ENCODE measurements at regions not wholly inside any gene's neighbourhood (a gene's known extent, or its start where the extent isn't known, plus 50 kb on each side); places are given as distances from the start of the nearest gene placed in this dataset.

DNA sequence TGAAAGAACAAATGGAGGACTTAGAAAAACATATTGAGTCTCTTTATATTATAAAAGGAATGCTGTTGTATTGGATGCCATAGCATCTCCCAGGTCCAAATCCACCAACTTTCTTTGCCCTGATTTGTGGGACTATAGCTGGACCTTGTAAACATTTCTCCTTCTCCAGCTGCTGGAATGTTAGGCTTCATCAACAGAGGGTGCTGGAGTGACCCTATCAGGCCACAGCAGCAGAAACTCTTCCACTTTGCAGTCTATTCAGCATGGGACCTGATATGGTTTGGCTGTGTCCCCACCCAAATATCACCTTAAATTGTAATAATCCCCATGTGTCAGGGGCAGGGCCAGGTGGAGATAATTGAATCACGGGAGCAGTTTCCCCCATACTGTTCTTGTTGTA lies 138.4 kb upstream of the ARL4C start:
- TF ChIP-seq, protein P1, sequence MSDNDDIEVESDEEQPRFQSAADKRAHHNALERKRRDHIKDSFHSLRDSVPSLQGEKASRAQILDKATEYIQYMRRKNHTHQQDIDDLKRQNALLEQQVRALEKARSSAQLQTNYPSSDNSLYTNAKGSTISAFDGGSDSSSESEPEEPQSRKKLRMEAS (IDR thresholded peaks at IDR 0.05; ENCODE audit: low read depth, low read length), result no peak
- TF ChIP-seq, protein P2, sequence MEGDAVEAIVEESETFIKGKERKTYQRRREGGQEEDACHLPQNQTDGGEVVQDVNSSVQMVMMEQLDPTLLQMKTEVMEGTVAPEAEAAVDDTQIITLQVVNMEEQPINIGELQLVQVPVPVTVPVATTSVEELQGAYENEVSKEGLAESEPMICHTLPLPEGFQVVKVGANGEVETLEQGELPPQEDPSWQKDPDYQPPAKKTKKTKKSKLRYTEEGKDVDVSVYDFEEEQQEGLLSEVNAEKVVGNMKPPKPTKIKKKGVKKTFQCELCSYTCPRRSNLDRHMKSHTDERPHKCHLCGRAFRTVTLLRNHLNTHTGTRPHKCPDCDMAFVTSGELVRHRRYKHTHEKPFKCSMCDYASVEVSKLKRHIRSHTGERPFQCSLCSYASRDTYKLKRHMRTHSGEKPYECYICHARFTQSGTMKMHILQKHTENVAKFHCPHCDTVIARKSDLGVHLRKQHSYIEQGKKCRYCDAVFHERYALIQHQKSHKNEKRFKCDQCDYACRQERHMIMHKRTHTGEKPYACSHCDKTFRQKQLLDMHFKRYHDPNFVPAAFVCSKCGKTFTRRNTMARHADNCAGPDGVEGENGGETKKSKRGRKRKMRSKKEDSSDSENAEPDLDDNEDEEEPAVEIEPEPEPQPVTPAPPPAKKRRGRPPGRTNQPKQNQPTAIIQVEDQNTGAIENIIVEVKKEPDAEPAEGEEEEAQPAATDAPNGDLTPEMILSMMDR (IDR thresholded peaks at IDR 0.05; ENCODE audit: low read depth, low read length), result no peak
